Stimulated activated CD8-positive, alpha-beta memory T cell treated with anti-CD3 and anti-CD28 coated beads, Interleukin-12 subunit alpha, Interleukin-12 subunit beta, amount 100 ng/mL, for 1 hour (primary cell): ENCODE measurements at regions not wholly inside any gene's neighbourhood (a gene's known extent, or its start where the extent isn't known, plus 50 kb on each side); places are given as distances from the start of the nearest gene placed in this dataset.
"Not testable (repeated sequence)": the region's sequence is repeated elsewhere in the genome, so short reads cannot be mapped to it uniquely, and the experiment has no call there.

Source experiments
- DNase-seq: peaks from one replicate; pipeline ENCODE4 v3.0.0-alpha.2; 2020; ENCODE audit warnings: low read depth

DNA sequence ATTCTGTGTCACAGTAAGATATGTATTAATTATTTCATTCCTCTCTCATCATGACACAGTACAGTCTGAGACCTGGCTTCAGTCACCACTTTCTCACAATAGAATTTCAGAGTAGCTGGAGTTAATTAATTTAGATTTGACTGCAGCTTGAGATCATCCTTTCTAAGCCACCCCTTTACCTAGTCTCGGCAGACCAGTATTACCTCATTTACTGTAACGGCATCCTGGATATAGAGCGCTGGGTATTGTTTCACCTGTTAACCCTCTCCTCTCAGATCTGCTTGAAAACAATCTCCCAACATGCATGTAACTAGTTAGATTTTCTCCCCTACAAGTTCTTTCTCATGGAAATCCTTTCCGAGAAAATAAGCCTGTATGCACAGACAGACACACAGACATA is 1057.5 kb downstream of the GATA3 start:
- no peak for DNase-seq

DNA sequence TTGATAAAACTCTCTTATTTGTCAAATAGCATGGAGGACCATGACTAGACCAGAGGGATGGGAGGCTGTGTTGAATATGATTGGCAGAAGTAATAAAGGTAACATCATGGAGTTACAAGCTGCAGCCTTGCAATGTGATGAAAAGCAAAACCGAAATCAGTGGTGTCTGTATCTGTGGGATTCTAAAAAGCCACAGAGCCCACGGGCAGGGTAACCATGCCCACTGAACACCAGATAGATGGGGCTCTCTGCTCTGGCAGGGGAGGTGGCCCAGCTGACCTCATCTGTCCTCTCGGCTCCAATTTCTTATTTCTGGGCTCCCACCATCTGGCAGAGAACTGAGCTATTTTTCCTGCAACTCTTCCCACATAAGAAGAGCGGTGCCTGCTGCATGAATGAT is 1072.2 kb downstream of the GATA3 start:
- no peak for DNase-seq

DNA sequence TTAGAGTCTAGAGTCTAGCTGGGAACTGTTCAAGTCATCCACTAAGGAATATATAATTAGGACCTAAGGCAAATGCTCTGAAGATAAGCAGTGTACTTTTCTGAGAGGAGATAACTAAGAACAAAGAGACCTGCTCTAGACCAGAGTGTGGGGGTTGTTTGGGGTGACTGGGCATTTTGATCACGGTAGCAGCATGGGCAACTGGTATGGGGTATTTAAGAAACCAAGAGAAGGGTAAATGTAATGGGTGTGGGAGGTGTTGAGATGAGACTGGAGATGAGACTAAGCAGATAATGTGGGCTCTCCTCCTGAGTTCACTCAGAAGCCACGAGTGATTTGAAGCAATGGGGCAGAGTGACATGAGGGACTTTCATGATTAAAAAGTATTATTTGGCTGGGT is 1082.9 kb downstream of the GATA3 start:
- DNase-seq: no peak

DNA sequence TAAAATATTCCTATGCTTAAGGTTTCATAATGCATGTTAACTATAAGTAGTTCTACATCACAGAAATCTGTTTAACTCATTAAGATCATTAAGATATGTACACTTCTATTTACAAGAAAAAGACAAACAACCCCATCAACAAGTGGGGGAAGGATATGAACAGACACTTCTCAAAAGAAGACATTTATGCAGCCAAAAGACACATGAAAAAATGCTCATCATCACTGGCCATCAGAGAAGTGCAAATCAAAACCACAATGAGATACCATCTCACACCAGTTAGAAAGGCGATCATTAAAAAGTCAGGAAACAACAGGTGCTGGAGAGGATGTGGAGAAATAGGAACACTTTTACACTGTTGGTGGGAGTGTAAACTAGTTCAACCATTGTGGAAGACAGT is 1084.3 kb downstream of the GATA3 start:
- not testable (repeated sequence) for DNase-seq

DNA sequence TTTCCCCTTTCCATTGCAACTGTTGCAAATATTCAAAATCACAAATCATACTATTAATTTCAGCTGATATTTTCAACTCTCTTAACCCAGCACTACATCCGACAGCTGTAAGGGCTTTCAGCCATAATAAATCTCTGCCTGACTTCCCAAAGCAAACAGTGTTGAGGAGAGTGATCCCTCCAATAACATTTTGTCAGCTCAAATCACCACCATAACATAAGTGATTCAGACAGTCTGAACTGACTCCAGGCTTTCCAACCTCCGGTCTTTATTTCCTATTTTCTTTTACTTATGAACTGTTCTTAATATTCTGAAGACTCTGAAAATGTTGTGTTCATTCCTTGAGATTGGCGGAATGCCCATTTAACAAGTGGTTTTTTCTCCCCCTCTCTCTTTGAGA is 1085.9 kb downstream of the GATA3 start:
- no peak for DNase-seq

DNA sequence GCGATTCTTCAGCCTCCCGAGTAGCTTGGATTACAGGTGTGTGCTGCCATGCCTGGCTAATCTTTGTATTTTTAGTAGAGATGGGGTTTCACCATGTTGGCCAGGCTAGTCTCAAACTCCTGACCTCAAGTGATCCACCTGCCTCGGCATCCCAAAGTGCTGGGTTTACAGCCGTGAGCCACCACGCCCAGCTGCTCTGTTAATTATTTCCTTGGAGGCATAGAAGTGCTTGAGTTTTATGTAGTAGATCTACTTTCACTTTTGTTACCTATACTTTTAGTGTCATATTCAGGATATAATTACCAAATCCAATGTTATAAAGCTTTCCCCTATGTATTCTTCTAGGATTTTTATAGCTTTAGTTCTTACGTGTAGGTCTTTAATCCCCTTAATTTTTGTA is 1093.0 kb downstream of the GATA3 start:
- DNase-seq: no peak

DNA sequence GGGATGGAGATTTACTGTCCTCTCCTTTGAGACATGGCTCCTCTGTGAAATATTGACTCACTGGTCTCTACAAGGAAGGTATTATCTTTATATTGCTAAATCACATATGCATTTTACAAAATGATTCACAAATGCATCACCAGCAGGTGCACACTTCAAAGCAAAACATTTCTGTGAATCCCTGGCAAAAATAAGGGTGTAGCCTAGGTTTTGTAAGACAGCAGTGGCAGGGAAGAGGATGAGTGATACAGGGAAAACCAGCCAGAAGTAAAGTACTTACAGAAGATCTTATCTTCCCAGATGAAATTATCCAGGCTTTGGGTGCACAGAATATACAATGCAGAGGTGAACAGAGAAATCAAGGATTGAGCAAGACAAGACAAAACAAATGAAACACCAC is 1094.6 kb downstream of the GATA3 start:
- no peak for DNase-seq

DNA sequence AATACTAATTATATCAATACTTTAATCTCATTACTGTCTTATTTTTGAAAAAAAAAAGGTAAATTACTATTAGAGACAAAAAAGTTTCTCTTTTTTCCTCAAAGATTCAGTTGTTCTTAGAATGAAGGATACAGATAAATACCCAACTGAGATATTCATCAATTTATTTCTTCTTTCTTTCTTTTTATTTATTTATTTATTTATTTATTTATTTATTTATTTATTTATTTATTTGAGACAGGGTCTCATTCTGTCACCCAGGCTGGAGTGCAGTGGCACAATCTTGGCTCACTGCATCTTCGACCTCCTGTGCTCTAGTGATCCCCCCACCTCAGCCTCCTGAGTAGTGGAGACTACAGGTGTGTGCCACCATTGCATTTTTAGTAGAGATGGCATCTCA is 1098.6 kb downstream of the GATA3 start:
- DNase-seq: not testable (repeated sequence)

DNA sequence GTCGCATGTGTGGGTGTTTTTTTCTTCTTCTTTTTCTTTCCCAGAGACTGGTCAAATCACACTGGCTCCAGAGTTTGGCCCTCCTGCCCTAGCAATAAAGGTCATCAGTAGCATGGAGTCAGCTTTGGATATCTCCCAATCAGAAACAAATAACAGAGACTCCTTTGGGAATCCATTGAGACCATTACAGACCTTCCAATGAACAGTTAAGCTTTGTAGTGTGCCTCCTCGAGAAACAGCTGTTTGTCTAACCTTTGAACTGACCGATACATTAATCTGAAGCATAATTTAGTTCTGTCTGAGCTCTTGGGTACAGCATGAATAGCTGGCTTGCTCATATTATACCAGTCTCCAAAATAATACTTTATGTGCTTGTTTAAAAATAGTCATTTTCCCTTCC is 1103.2 kb downstream of the GATA3 start:
- no peak for DNase-seq

DNA sequence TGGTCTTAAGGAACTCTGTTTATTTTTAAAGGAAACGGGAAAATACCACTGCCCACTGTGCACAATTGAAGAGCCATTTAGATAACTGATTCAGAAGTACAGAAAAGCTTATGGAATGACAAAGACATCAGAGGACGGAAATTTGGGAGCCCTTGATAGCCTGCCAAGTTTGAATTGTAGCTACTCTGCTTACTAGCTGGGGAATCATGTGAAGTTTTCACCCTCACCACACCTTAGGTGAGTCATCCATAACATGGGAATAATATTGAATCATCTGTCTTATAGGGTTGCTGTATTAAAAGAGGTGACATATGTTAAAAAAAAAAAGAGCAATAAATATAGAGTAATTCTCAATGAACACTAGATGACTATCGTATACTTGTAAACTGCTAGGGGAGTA is 1104.2 kb downstream of the GATA3 start:
- DNase-seq: no peak

DNA sequence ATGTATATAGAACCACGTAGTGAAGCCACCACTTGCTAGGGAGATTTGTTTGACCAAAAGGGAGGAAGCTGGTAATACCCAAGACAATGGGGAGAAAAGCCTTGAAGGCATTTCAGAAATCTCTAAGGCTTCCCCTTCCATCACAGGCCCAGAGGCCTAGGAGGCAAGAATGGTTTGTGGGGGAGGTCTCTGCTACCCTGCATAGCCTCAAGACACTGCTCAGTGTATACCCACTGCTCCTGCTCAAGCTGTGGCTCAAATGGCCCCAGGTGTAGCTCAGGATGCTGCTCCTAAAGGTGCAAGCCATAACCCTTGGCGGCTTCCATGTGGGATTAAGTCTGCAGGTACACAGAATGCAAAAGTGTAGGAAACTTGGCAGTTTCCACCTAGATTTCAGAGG is 1105.8 kb downstream of the GATA3 start:
- no peak for DNase-seq

DNA sequence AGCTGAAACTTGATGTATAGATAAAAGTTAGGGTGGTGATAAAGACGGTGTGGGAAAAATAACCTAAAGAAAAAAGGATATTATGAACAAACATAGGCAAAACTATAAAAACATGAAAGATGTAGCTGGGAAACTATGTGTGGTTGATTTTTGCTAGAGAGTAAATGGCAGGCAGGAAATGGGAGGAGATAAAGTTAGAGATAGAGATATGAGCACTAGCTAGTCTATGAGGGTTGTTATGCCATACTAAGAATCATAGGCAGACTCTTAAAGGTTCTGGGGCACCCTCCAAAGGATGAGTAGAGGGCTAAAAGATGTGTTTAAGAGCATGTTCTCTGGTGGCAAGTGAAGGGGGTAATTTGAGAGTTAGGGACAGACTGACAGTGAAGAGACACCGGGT is 1109.2 kb downstream of the GATA3 start:
- no peak for DNase-seq

DNA sequence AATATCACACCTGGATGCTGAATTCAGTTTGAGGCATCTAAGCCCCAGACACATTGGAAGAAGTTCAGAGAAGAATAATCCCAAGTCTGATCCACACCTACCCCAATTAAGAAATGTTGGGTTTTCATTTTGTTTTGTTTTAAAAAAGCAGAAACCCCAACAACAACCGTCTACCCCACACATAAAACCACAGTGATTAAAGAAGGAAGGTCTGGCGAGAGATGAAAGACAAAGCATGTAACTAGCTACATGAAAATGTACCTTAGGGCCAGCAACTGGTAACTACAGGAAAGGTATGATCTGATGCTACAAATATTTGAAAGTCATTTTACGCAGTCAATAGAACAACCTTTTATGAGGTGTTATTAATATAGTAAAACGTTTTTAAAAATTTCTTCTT is 1112.3 kb downstream of the GATA3 start:
- no peak for DNase-seq

DNA sequence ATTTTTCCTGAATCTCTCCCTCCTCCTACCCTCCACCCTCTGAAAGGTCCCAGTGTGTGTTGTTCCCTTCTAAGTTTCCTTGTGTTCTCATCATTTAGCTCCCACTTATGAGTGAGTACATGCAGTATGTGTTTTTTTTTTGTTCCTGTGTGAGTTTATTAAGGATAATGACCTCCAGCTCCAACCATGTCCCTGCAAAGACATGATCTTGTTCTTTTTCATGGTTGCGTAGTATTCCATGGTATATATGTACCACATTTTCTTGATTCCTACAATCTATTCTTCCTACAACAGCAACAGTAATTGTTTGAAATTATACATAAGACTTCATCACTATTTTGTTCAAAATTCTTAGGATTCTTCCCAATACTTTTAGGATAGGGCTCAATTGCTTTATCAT is 1117.8 kb downstream of the GATA3 start:
- no peak for DNase-seq

DNA sequence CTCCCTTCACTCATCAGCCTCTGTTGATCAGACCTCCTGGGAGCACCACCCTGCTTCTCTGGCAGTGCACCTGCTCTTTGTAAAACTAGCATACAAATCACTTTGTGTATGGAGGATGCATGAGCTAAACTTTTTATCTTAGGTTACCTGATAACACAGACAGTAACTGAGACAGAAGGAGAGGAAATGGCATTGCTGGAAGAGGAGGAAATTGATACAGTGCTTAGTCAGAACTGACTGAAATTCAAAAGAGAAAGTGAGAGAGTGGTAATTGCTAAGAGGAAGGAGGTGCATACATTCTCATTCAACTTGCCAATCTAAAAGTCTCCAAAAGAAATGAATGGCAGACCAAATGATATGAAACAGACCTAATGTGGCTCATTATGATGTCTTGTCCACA is 1120.7 kb downstream of the GATA3 start:
- DNase-seq: no peak

DNA sequence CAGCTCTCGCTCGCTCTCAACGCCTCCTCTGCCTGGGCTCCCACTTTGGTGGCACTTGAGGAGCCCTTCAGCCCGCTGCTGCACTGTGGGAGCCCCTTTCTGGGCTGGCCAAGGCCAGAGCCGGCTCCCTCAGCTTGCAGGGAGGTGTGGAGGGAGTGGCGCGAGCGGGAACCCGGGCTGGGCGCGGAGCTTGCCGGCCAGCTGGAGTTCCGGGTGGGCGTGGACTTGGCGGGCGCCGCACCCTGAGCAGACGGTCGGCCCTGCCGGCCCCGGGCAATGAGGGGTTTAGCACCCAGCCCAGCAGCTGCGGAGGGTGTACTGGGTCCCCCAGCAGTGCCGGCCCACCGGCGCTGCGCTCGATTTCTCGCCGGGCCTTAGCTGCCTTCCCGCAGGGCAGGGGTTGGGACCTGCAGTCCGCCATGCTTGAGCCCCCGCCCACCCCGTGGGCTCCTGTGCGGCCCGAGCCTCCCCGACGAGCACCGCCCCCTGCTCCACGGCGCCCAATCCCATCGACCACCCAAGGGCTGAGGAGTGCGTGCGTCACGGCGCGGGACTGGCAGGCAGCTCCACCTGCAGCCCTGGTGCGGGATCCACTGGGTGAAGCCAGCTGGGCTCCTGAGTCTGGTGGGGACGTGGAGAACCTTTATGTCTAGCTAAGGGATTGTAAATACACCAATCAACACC is 1128.9 kb downstream of the GATA3 start:
- DNase-seq: not testable (repeated sequence)

DNA sequence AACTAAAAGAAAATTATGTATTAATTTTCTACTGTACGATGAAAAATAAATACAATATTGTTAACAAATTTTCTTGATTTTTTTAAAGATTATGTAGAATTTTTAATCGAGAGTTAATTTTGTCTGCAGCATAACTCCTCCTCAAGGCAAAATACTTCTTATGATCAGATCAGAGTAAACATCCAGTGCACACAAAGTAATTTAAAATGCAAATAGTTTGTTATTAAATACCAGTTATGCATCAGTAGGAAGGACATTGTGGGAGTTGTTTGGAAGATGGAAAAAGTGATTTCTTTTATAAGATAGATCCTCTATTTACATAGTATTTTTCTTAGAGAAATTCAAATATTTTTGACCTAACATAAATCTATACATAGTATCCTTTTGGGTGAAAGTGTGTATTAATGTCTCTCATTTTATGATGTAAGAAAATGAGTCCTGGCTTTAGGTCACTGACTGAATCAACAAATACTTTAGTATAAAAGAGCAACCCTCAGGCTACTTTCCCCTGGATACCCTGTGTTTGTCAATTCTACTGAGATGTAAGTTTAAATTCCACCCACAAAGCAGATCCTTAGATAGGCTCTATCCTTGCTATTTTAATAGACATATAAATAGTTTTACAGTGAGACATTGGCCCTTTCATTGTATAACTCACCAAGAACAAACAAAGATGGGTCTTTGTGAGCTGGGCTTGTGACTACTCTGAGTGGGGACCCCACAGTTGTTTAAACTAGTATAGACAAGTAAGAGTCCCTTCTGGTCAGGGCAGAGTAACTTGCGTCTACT is 1133.7 kb downstream of the GATA3 start:
- DNase-seq: no peak

DNA sequence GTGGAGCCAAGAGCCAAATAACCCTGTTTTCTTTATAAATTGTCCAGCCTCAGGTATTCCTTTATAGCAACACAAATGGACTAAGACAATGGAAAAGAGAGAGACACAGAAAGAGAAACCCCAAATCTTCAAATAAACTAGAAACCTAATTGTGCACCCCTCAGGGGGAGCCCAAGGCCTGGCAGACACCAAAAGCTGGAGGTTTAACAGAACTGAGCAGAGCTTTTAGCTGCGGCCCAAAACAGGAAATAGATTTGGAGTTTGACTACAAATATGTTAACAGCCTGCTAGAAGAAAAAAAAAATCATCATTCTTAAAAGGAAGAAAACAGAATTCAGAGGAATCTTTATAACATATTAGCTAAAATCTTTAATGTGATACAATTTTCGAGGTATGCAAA is 1135.0 kb downstream of the GATA3 start:
- DNase-seq: no peak

DNA sequence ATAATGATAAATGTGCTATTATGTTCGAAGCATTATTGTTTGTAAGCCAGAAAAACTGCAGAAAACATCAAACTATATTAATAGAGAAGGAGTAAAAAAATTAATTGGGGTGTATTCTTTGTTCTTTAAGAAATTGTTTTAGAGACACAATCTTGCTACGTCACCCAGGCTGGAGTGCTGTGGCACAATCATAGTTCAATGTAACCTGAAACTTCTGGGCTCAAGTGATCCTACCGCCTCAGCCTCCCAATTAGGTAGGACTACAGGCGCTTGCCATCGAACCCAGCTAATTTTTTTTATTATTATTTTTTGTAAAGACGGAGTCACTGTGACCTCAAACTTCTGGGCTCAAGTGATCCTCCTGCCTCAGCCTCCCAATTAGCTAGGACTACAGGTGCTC is 1138.6 kb downstream of the GATA3 start:
- no peak for DNase-seq

DNA sequence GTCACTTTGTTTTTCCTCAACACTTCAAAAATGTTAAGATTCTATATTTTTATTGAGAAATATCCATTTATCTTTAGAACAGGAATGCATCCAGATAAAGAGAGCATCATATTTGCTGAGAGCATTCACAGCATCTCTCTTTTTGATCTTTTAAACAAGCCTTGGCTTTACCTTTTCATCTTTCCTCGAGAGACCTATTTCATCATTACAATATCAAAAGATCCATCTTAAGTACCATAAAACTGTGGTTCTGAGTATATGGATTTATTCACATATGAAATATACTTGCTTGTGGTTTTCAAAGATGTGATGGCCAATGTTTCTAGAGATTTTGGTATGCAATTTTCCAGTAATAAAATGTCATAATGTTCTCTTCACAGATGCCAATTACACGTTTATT is 1140.9 kb downstream of the GATA3 start:
- DNase-seq: no peak

DNA sequence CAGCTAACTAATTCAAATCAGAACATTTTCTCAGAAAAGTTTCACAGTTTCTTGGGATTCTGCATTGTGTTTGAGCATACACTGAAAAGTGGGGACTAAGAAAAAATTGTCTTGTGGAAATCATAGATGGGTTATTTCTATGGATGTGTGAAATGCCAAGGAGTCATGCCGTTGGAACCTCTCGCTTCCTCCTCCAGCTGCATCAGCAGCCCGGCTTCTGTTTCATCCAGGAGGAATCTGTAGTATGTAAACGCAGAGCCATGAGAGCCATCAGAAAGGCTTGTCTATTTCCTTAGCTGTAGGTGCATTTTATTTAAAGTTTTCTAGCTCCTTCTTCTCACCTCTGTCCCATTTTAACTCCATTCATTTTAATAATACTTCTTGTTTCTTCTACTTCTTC is 1144.1 kb downstream of the GATA3 start:
- DNase-seq: no peak

DNA sequence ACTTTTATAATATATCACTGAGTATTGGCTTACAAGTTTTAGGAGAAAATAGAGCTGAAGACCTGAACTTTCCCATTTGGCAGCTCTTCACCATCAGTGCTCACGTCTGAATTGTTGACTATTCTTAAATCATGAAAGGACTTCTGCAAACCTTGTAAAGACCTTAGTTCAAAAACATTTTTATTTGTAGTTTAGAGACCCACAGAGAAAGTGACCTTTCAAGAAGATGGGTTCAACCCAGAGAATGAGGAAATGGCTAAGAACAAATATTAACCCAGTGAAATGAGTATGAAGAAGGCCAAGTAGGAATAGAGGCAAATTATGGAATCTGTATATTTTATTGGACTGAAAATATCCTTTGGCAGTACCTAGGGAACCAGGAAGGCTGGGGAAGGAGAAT is 1151.1 kb downstream of the GATA3 start:
- no peak for DNase-seq

DNA sequence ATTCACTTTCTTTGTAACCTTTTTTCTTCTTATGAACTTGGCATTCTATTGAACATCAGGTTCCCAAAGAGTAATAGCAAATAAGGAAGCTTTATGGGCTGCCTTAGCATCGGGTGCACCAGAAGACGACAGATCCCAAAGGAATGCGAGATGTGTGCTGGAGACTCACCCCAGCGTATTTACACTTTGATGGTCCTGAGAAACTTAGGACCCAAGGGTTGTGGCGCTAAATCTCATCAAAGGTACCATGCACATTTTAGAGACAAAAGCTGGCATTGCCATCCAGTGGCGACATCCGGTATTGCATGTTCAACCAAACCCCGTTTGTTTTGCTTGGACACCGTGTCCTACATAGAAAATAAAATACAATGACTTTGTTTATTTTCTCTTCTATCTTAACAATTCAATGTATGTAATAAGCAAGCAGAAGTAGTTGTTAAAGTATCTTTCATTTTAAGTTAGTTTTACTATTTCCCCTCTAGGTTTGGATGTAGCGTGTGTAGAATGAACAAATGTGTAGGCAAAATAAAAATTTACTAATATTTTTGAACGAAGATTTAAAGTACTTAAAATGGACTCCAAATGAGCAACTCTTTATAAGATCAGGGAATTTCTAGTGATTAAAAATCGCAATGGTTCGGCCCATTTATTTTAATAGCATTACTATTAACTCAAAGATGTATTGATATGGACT is 1154.8 kb downstream of the GATA3 start:
- DNase-seq: peak; percentile 76
